Ishikawa (cell line): ENCODE measurements at regions not wholly inside any gene's neighbourhood (a gene's known extent, or its start where the extent isn't known, plus 50 kb on each side); places are given as distances from the start of the nearest gene placed in this dataset.

Experiments
- CEBPB ChIP-seq: IDR thresholded peaks from 2 replicates; pipeline ENCODE4 v1.6.1; 2012
- EGR1 ChIP-seq: IDR thresholded peaks from 2 replicates; pipeline ENCODE4 v1.6.1; 2012
- EP300 ChIP-seq: IDR thresholded peaks from 2 replicates; pipeline ENCODE4 v1.6.1; 2012; ENCODE audit warnings: borderline replicate concordance
- FOXM1 ChIP-seq: IDR thresholded peaks from 2 replicates; pipeline ENCODE4 v1.6.1; 2012; ENCODE audit warnings: low read depth, borderline replicate concordance
- MAX ChIP-seq: IDR thresholded peaks from 2 replicates; pipeline ENCODE4 v1.6.1; 2012
- NFIC ChIP-seq: IDR thresholded peaks from 2 replicates; pipeline ENCODE4 v1.6.1; 2012
- RAD21 ChIP-seq: IDR thresholded peaks from 2 replicates; pipeline ENCODE4 v1.6.1; 2012; ENCODE audit warnings: low read depth
- REST ChIP-seq: IDR thresholded peaks from 2 replicates; pipeline ENCODE4 v1.6.1; 2012; ENCODE audit warnings: low read depth, mild to moderate bottlenecking
- TAF1 ChIP-seq: IDR thresholded peaks from 2 replicates; pipeline ENCODE4 v1.6.1; 2012; ENCODE audit warnings: low read depth, mild to moderate bottlenecking
- TCF12 ChIP-seq: IDR thresholded peaks from 2 replicates; pipeline ENCODE4 v1.6.1; 2012; ENCODE audit warnings: low read depth
- TEAD4 ChIP-seq: IDR thresholded peaks from 2 replicates; pipeline ENCODE4 v1.6.1; 2012
- YY1 ChIP-seq: IDR thresholded peaks from 2 replicates; pipeline ENCODE4 v1.6.1; 2012; ENCODE audit warnings: low read depth
- ZBTB7A ChIP-seq: IDR thresholded peaks from 2 replicates; pipeline ENCODE4 v1.6.1; 2012; ENCODE audit warnings: low read depth
- TF ChIP-seq, protein P1 (sequence below): IDR thresholded peaks from 2 replicates; pipeline ENCODE4 v1.6.1; 2012

DNA sequence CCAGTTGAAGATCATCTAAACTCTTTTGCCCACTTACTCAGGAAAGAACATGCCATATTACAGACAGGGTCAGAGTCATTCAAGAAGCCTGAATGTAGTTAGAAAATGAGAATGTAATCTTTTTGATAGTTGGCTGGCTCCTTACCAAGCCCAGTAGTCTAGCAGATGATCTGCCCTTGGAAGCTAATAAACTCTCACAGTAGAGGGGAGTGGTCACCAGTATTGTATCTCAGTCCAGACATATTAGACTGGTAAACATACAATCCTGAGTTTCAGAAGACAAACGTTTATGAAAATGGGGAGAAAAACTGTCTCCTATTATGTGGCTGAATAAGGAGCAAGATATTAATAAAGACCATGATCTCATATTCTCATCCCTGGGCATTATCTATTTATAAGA, 65.3 kb downstream of the SEPTIN7 start:
- no peak for TF ChIP-seq TCF12
- TF ChIP-seq MAX = no peak
- no peak for TF ChIP-seq FOXM1
- no peak for TF ChIP-seq NFIC
- no peak for TF ChIP-seq RAD21
- no peak for TF ChIP-seq YY1
- TF ChIP-seq ZBTB7A = no peak
- TF ChIP-seq CEBPB = no peak
- TF ChIP-seq, protein P1, sequence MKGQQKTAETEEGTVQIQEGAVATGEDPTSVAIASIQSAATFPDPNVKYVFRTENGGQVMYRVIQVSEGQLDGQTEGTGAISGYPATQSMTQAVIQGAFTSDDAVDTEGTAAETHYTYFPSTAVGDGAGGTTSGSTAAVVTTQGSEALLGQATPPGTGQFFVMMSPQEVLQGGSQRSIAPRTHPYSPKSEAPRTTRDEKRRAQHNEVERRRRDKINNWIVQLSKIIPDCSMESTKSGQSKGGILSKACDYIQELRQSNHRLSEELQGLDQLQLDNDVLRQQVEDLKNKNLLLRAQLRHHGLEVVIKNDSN = no peak
- no peak for TF ChIP-seq TEAD4
- TF ChIP-seq EGR1 = no peak
- TF ChIP-seq REST = no peak
- TF ChIP-seq TAF1 = no peak
- TF ChIP-seq EP300 = no peak
